IMR-90 (cell line): ENCODE measurements at regions not wholly inside any gene's neighbourhood (a gene's known extent, or its start where the extent isn't known, plus 50 kb on each side); places are given as distances from the start of the nearest gene placed in this dataset.

ENCODE experiments used
- ATAC-seq: fragments of 200-7000 bp; cut with Tn5 transposase; 2 replicates; pipeline ENCODE4 v1.9.1; 2020; ENCODE audit warnings: low read depth, mild to moderate bottlenecking, moderate library complexity
- BruUV-seq: library from RNA; stranded (reverse); fragments of 400-500 nt; replicated peaks from 2 replicates; lab custom pipeline; 2021; lab: Mats Ljungman, UMichigan
- CTCF ChIA-PET: fragments of 300-600 bp; formaldehyde crosslinking; extraction: SDS; loops from one replicate; lab custom pipeline; 2021; ENCODE audit warnings: antibody characterized with exemption; lab: Yijun Ruan, JAX
- POLR2A ChIA-PET: fragments of 300-600 bp; sonication (Branson Sonifier 250); formaldehyde crosslinking; loops from one replicate; lab custom pipeline; 2022; ENCODE audit warnings: antibody characterized with exemption; ENCODE audit not compliant: unreplicated experiment; lab: Charles Lee
- DNase-seq: peaks from one replicate; pipeline ENCODE4 v3.0.0; 2013
- H2AFZ ChIP-seq: replicated peaks from 2 replicates; pipeline ENCODE3; 2013; ENCODE audit warnings: low read length, mild to moderate bottlenecking; ENCODE audit not compliant: poor library complexity
- H2AK5ac ChIP-seq: 2 replicates; pipeline ENCODE4 v1.6.1; 2013; ENCODE audit warnings: low read depth, low read length, inconsistent platforms
- H2AK9ac ChIP-seq: replicated peaks from 2 replicates; pipeline ENCODE3; 2013; ENCODE audit warnings: mild to moderate bottlenecking, low read depth, low read length, moderate library complexity; ENCODE audit not compliant: poor library complexity
- H2BK120ac ChIP-seq: 2 replicates; pipeline ENCODE4 v1.6.1; 2013; ENCODE audit warnings: low read depth, low read length, inconsistent platforms
- H2BK15ac ChIP-seq: 3 replicates; pipeline ENCODE4 v1.6.1; 2013; ENCODE audit warnings: low read depth, low read length, inconsistent platforms
- H2BK20ac ChIP-seq: 2 replicates; pipeline ENCODE4 v1.6.1; 2013; ENCODE audit warnings: low read depth, mild to moderate bottlenecking, inconsistent platforms, low read length, moderate library complexity
- H2BK5ac ChIP-seq: 2 replicates; pipeline ENCODE4 v1.6.1; 2013; ENCODE audit warnings: mild to moderate bottlenecking, low read depth, low read length, inconsistent platforms; ENCODE audit not compliant: poor library complexity, severe bottlenecking
- H3K14ac ChIP-seq: replicated peaks from 2 replicates; pipeline ENCODE4 v1.6.1; 2013; ENCODE audit warnings: low read depth, low read length, inconsistent platforms
- H3K18ac ChIP-seq: 2 replicates; pipeline ENCODE4 v1.6.1; 2013; ENCODE audit warnings: low read depth, low read length, control low read depth
- H3K23ac ChIP-seq: 2 replicates; pipeline ENCODE4 v1.6.1; 2013; ENCODE audit warnings: low read depth, low read length, inconsistent platforms
- H3K27ac ChIP-seq: 2 replicates; pipeline ENCODE4 v1.5.1; 2013; ENCODE audit warnings: mild to moderate bottlenecking, control low read depth, low read length; ENCODE audit not compliant: insufficient read depth
- H3K27me3 ChIP-seq: 2 replicates; pipeline ENCODE4 v1.6.1; 2013; ENCODE audit warnings: low read length; ENCODE audit not compliant: control insufficient read depth, insufficient read depth
- H3K36me3 ChIP-seq: 2 replicates; pipeline ENCODE4 v1.6.1; 2013; ENCODE audit warnings: low read length, mixed read lengths; ENCODE audit not compliant: control insufficient read depth, insufficient read depth
- H3K4ac ChIP-seq: 2 replicates; pipeline ENCODE4 v1.6.1; 2013; ENCODE audit warnings: low read depth, low read length, inconsistent platforms
- H3K4me1 ChIP-seq: 2 replicates; pipeline ENCODE4 v1.6.1; 2013; ENCODE audit warnings: low read length, mixed read lengths; ENCODE audit not compliant: control insufficient read depth, insufficient read depth
- H3K4me2 ChIP-seq: 2 replicates; pipeline ENCODE4 v1.6.1; 2013; ENCODE audit warnings: low read depth, mild to moderate bottlenecking, control low read depth, low read length, moderate library complexity
- H3K4me3 ChIP-seq: 2 replicates; pipeline ENCODE4 v1.5.1; 2013; ENCODE audit warnings: low read depth, mild to moderate bottlenecking, control low read depth, low read length, moderate library complexity; ENCODE audit not compliant: insufficient read depth
- H3K56ac ChIP-seq: 2 replicates; pipeline ENCODE4 v1.6.1; 2013; ENCODE audit warnings: low read length, inconsistent platforms; ENCODE audit not compliant: insufficient read depth; ENCODE audit errors: extremely low read depth
- H3K79me1 ChIP-seq, 2 experiments: 2 replicates each; pipeline ENCODE4 v1.6.1; 2013; ENCODE audit warnings: low read length in 2 of 2, inconsistent platforms in 1 of 2, low read depth in 1 of 2
- H3K9ac ChIP-seq: 2 replicates; pipeline ENCODE4 v1.6.1; 2013; ENCODE audit warnings: low read depth, low read length, control low read depth
- H3K9me1 ChIP-seq: 2 replicates; pipeline ENCODE4 v1.6.1; 2013; ENCODE audit warnings: low read length, inconsistent platforms; ENCODE audit not compliant: insufficient read depth
- H3K9me3 ChIP-seq: 2 replicates; pipeline ENCODE4 v1.6.1; 2013; ENCODE audit warnings: low read length; ENCODE audit not compliant: control insufficient read depth, insufficient read depth
- H4K20me1 ChIP-seq: 2 replicates; pipeline ENCODE4 v1.6.1; 2013; ENCODE audit warnings: low read length, inconsistent platforms; ENCODE audit not compliant: insufficient read depth
- H4K5ac ChIP-seq: 2 replicates; pipeline ENCODE4 v1.6.1; 2013; ENCODE audit warnings: mild to moderate bottlenecking, low read depth, low read length, control low read depth
- H4K8ac ChIP-seq, 2 experiments: 2 replicates each; pipeline ENCODE4 v1.6.1; 2013; ENCODE audit warnings: low read depth in 2 of 2, low read length in 2 of 2, control low read depth in 1 of 2, inconsistent platforms in 1 of 2
- H4K91ac ChIP-seq: 2 replicates; pipeline ENCODE4 v1.6.1; 2013; ENCODE audit warnings: low read depth, low read length, inconsistent platforms; ENCODE audit not compliant: insufficient read depth
- BHLHE40 ChIP-seq: fragments of 150-350 bp; IDR thresholded peaks from 2 replicates; pipeline ENCODE4 v1.6.1; 2016; ENCODE audit warnings: mild to moderate bottlenecking, low read depth, low read length
- CEBPB ChIP-seq: IDR thresholded peaks from 2 replicates; pipeline ENCODE4 v1.6.1; 2012; ENCODE audit warnings: low read depth, low read length, improper control_type of control experiment
- CHD1 ChIP-seq: IDR thresholded peaks from 2 replicates; pipeline ENCODE4 v1.6.1; 2012; ENCODE audit warnings: low read depth, low read length, improper control_type of control experiment
- CTCF ChIP-seq: conservative IDR thresholded peaks from 2 replicates; pipeline ENCODE4 v1.5.1; 2012; ENCODE audit warnings: mild to moderate bottlenecking, low read depth, low read length, improper control_type of control experiment
- ELK1 ChIP-seq: fragments of 150-350 bp; IDR thresholded peaks from 2 replicates; pipeline ENCODE4 v1.6.1; 2016; ENCODE audit warnings: low read depth, mild to moderate bottlenecking, low read length, moderate library complexity, borderline replicate concordance
- FOS ChIP-seq: fragments of 150-350 bp; IDR thresholded peaks from 2 replicates; pipeline ENCODE4 v1.6.1; 2016; ENCODE audit warnings: low read depth, low read length
- MAFK ChIP-seq: IDR thresholded peaks from 2 replicates; pipeline ENCODE4 v1.6.1; 2012; ENCODE audit warnings: low read depth, low read length, improper control_type of control experiment
- MAZ ChIP-seq: IDR thresholded peaks from 2 replicates; pipeline ENCODE4 v1.6.1; 2012; ENCODE audit warnings: low read depth, mild to moderate bottlenecking, low read length, improper control_type of control experiment, moderate library complexity, borderline replicate concordance
- MXI1 ChIP-seq: IDR thresholded peaks from 2 replicates; pipeline ENCODE4 v1.6.1; 2012; ENCODE audit warnings: low read depth, mild to moderate bottlenecking, low read length, moderate library complexity, borderline replicate concordance
- NFE2L2 ChIP-seq: fragments of 150-350 bp; IDR thresholded peaks from 2 replicates; pipeline ENCODE4 v1.6.1; 2016; ENCODE audit warnings: low read depth, mild to moderate bottlenecking, low read length
- POLR2A ChIP-seq: IDR thresholded peaks from 2 replicates; pipeline ENCODE4 v1.6.1; 2012; ENCODE audit warnings: mild to moderate bottlenecking, low read depth, low read length
- RAD21 ChIP-seq: IDR thresholded peaks from 2 replicates; pipeline ENCODE4 v1.6.1; 2012; ENCODE audit warnings: low read length, improper control_type of control experiment
- RCOR1 ChIP-seq: IDR thresholded peaks from 2 replicates; pipeline ENCODE4 v1.6.1; 2012; ENCODE audit warnings: mild to moderate bottlenecking, low read length, improper control_type of control experiment; ENCODE audit not compliant: insufficient replicate concordance
- RFX5 ChIP-seq: IDR thresholded peaks from 2 replicates; pipeline ENCODE4 v1.8.0; 2012; ENCODE audit warnings: low read depth, mild to moderate bottlenecking, low read length, moderate library complexity
- SMC3 ChIP-seq: fragments of 150-350 bp; IDR thresholded peaks from 2 replicates; pipeline ENCODE4 v1.6.1; 2016; ENCODE audit warnings: low read depth, mild to moderate bottlenecking, antibody characterized with exemption, low read length, moderate library complexity
- WGBS, 2 experiments: methylation state at CpG; one replicate each; pipeline versions ENCODE4 v1.1.5 to v1.1.7; 2013; ENCODE audit warnings: missing lambda C conversion rate in 2 of 2; ENCODE audit not compliant: insufficient read length in 1 of 2; ENCODE audit errors: extremely low coverage in 2 of 2; 5-methylcytosine and 5-hydroxymethylcytosine counted together
- dilution Hi-C: fragments of 300-500 bp; cut with HindIII; formaldehyde crosslinking; loops from one replicate; pipeline ENCODE4 v1.14.3; 2018; ENCODE audit warnings: low sequenced_read_pairs; ENCODE audit not compliant: unreplicated experiment
- in situ Hi-C: fragments of 300-500 bp; cut with MboI; formaldehyde crosslinking; loops from 3 replicates; pipeline ENCODE4 v1.14.3; 2019; ENCODE audit warnings: low sequenced_read_pairs, inconsistent platforms, mixed read lengths
- intact Hi-C: fragments of 100-400 bp; cut with micrococcal nuclease; formaldehyde crosslinking; loops from 2 replicates; pipeline ENCODE4 v1.10.0; 2022
- TF ChIP-seq, protein P1 (sequence below): fragments of 150-350 bp; IDR thresholded peaks from 2 replicates; pipeline ENCODE4 v1.6.1; 2017; ENCODE audit warnings: mild to moderate bottlenecking, antibody characterized with exemption, low read length, low read depth

GRCh38 chr14:105882626-105883025 is 356.2 kb downstream of the TMEM121 start:
- H3K79me1 ChIP-seq = no peaks in the 10 kb centered on the region
- no peak overlapping the region for H2BK15ac ChIP-seq
- no peak overlapping the region for H4K91ac ChIP-seq
- no peaks in the 10 kb centered on the region for H3K36me3 ChIP-seq
- no peak overlapping the region for H3K4ac ChIP-seq
- no peaks in the 10 kb centered on the region for H3K9me1 ChIP-seq
- no peaks in the 10 kb centered on the region for H3K27me3 ChIP-seq
- no peak overlapping the region for H2BK20ac ChIP-seq
- no peaks in the 10 kb centered on the region for H4K20me1 ChIP-seq
- H3K9me3 ChIP-seq = peaks cover 46% of the 10 kb centered on the region
- BruUV-seq = no TSS peak
- H3K9ac ChIP-seq = no peak overlapping the region
- H3K56ac ChIP-seq = no peak overlapping the region
- in situ Hi-C loops (no loop called here), intact Hi-C loops (no loop called here), dilution Hi-C loops (no loop called here)
- no peak overlapping the region for H2BK5ac ChIP-seq
- no peak overlapping the region for H4K8ac ChIP-seq
- H3K14ac ChIP-seq = no peak overlapping the region
- no peak overlapping the region for H3K23ac ChIP-seq
- no peak overlapping the region for H3K4me3 ChIP-seq
- no peak for TF ChIP-seq MAFK
- no peak for TF ChIP-seq CHD1
- TF ChIP-seq MAZ = no peak
- TF ChIP-seq CTCF = no peak
- TF ChIP-seq FOS = no peak
- no peak for TF ChIP-seq ELK1
- no peak for TF ChIP-seq NFE2L2
- no peak for TF ChIP-seq POLR2A
- TF ChIP-seq CEBPB = no peak
- TF ChIP-seq SMC3 = no peak
- no peak for TF ChIP-seq RCOR1
- TF ChIP-seq RFX5 = no peak
- no peak for TF ChIP-seq RAD21
- TF ChIP-seq, protein P1, sequence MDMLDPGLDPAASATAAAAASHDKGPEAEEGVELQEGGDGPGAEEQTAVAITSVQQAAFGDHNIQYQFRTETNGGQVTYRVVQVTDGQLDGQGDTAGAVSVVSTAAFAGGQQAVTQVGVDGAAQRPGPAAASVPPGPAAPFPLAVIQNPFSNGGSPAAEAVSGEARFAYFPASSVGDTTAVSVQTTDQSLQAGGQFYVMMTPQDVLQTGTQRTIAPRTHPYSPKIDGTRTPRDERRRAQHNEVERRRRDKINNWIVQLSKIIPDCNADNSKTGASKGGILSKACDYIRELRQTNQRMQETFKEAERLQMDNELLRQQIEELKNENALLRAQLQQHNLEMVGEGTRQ = no peak
- no peak for TF ChIP-seq BHLHE40
- TF ChIP-seq MXI1 = no peak
- H3K27ac ChIP-seq = no peak overlapping the region
- ATAC-seq (no peak), DNase-seq (no peak)
- no peak overlapping the region for H3K4me2 ChIP-seq
- POLR2A ChIA-PET = no interaction called here
- WGBS, 2 experiments = 75% methylated on average over 1 of the region's 5 CpGs; no CpG with 5 or more reads in 1 of the 2 experiments
- no peak overlapping the region for H2AK9ac ChIP-seq
- no peak overlapping the region for H3K18ac ChIP-seq
- CTCF ChIA-PET = no interaction called here
- no peaks in the 10 kb centered on the region for H3K4me1 ChIP-seq
- no peak overlapping the region for H2BK120ac ChIP-seq
- no peak overlapping the region for H2AK5ac ChIP-seq
- H2AFZ ChIP-seq = no peak overlapping the region
- no peak overlapping the region for H4K5ac ChIP-seq
